GM20431 (cell line): ENCODE measurements at regions not wholly inside any gene's neighbourhood (a gene's known extent, or its start where the extent isn't known, plus 50 kb on each side); places are given as distances from the start of the nearest gene placed in this dataset.

Experiments used
- in situ Hi-C: fragments of 300-500 bp; cut with MseI, MboI; formaldehyde crosslinking; loops from one replicate; pipeline ENCODE4 v1.15.0; 2020; ENCODE audit warnings: low sequenced_read_pairs; ENCODE audit not compliant: unreplicated experiment

DNA sequence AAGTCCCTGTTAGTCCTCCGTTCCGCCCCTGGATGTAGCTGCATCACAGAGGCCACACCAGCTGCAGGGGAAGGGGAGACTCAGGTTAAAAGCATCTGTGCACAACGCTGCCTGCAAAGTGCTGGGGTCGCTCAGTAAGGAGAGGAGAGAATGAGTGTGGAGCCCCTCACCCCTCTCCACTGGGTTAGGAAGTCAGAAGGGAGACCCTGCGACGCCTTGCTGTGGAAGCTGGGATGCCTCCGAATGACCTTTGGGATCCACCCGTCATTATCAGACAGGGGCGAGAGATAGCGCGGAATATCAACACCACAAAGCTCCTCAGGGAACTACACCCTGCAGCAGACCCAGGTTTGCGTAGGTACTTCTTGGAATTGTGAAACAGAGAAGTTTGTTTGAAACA, 167.7 kb upstream of the SHH start:
- in situ Hi-C loops, result no loop called here

DNA sequence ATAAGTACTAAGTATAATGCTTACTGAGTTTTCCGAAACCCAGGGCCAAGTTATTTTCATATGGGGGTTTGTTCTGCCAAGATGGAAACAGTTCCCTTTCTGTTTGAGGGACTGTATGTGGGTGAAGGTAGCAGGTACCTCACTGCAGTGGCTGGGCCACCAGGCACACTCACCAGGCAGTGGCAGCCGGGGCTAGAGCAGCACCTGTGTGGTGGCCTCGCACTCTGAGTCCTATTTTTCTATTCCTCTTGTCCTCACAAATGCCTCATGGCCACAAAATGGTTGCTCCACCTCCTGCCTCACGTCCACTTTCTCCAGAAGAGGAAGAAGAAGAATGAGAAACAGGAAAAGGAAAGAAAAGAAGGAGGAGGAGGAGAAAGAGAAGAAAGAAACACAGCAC, 167.3 kb upstream of the SHH start:
- in situ Hi-C loops, result no loop called here

DNA sequence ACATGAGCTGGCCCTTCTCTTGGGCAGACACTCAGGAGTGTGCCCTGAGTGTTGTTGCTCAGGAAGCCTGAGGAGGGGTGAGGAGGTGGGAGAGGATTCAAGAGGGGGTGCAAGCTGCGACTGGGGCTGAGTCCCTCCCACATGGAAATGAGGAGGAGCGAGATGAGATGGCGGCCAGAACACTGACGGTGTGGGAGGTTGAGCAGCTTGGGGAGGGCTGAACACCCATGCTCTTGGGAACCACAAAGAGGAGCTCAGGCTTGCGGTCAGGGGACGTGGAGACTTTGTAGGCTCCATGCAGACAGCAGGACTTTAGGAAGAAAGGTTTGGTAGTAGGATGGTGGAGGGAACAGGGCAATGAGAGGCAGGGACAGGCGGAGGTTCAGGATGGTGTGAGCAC, 163.2 kb upstream of the SHH start:
- in situ Hi-C loops, result no loop called here

DNA sequence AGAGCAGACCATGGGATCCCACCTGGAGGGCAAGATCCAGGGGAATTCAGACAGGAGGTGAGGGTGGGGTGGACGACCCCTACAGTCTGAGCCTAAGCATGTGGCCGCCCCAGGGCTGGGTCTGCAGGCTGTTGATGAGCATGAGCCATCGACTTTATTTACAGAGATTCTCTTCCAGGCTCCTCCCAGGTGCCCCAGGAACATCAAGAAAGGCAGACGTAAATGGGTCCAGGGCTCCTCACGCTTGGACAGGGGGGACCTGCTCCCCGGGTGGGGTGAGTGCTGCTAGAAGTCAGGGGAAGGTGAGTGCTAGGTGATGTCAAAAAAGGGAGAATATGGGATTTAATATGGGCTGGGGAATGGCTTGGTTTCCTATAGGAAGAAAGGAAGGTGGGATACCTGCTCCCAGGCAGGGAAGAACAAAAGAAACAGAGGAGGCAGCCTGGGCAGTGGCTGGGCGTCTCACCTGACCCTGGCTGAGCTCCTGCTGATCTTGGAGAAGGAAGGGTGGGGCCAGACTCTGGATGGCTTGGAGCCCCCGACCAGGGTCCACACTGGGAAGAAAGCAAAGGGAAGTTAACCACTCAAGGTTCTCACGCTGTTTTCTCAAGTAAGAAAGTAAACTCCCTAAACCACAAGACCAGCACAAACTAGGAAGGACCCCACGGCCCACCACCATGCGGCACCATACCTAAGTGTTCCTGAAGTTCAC, 162.1 kb upstream of the SHH start:
- in situ Hi-C loops, result no loop called here

DNA sequence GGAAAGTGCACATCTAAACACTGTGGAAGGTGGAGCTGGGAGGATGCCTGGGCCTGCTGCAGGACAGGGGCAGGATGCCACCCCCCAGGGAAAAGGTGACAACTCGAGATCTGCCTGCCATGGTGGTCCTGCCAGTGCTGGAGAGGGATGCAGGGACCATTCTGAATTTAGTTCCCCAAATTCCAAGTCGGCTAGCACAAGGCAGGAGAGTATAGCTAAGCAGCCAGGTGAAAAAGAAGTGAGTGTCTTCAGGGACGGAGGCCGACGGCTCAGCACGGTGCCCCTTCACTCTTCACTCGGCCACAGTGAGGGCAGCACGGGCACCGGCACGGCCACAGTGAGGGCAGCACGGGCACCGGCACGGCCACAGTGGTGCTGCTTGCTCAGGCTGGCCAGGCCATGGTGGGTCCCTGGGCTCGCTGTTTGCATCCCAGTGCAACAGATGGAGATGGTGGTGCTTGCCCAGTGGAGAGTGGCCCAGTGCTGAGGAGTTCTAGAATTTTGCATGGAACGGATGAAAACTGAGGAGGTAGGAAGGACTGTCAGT, 161.3 kb upstream of the SHH start:
- in situ Hi-C loops, result no loop called here

DNA sequence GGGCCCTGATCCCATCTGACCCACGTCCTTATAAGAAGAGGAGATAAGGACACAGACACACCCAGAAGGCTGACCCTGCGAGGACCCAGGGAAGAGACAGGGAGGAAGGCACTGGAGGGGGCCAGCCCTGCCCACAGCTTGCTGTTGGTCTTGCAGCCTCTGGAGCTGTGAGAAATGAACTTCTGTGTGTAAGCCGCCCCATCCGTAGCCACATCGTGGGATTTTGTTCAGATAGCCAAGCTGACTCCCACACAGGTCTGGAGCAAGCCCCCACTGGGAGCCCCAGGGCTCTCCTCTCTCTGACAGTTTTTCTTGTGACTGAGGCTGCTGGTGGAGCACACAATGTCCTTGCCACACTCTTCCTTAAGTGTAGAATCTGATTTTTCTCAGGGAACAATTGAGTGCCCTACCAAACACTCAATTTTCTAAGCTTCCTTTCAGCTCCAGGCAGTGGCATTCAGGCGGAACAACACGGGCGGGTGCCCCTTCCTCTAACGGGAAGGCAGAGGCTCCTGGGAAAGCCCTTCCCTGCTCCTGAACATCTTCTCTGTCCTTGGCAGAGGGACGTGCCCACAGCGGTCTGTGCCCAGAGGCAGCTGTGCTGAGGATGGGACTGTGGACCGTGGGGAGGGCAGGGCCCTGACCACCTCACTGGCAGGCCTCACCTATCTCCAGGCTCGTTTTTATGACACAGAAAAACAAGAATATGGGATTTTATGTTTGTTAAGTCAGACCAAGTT, 160.6 kb upstream of the SHH start:
- in situ Hi-C loops, result no loop called here

DNA sequence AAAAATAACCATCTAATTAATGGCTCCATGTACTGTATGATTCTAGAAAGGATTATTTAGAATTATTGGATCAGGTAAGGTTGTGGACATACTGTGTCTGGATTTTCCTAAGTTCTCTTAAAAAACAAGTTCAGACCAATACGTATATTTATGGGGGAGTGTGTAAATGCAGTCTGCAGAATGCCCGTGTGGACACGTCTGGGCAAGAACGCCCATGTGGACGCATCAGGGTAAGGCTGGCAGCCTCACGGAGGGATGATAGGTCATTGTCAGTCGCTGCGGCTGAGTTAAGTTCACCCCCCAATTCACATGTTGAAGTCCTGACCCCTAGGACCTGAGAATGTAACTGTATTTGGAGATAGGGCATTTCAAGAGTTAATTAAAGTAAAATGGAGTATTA, 160.0 kb upstream of the SHH start:
- in situ Hi-C loops, result no loop called here

DNA sequence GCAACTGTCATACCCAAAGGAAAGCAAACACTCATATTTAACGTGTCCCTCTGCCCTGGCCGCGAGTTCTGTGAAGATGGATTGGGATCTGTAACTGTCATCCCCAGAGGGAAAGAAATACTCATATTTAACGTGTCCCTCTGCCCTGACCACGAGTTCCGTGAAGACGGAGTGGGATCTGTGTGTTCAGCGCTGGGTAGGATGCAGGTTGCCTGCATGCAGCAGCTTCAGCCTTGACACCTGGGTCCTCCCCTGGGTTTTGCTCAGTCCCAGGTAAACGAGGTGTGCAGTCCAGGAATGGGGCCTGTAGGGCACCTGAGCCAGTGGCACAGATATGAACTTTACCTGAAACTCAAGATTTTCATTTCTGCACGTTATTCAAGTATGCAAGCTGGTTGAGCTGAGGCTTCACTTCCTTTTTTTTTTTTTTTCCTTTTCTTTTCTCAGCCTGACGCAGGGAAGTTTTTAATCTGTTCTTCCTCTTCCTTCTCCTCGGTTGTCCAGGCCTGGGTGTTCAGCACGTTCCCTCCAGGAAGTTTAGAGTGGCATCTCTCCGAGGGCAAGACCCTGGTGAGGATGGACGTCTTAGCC, 159.0 kb upstream of the SHH start:
- in situ Hi-C loops, result no loop called here

DNA sequence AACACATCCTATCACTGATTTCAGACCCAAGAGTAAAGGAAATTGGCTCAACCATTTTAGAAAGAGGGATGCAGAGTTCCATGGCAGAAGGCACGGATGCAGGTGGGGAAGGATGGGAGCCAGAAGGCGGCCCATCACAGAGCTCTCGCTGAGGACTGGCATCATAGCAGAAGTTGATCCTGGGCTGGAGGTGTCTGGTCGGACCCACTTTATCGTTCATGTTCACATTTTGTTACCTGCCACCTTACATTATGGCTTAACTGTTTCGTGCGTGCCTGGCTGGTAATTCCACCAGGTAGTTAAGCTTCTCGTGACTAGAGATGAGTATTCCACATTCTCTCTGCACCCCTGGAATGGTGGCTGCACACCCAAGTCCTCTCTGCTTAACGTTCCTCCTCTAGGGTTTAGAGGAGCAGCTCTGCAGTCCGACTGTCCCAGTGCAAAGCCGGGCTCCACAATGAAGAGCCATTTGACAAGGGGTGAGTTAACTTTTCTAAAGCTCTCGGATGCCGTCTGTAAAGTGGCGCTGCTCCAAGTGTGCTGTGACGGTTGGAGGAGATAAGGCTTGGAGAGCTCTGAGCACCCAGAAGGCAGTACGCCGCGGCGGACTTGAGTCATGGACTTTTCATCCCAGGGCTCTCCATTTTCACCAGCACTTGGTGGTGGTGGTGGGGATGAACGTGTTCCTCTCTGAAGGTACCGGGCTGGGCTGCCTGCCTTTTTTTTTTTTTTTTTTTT, 157.1 kb upstream of the SHH start:
- in situ Hi-C loops, result no loop called here

DNA sequence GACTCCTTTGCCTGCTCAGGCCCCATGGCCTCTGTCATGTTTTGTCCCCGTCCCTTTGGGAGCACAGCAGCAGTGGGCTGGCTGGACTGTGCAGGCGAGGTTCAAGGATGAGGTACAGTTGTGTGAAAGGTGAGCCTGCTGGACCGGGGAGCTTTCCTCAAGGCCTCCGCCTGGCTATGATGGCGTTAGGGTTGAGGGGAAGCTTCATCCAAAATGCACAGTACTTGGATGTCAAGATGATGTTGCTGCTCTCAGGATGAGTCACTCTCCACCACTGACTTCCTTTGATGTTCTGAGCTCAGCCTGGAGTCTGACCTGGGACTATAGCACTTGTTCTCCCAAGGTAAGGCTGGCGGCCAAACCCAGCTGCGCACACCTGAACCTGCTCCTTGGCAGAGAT, 152.7 kb upstream of the SHH start:
- in situ Hi-C loops, result no loop called here

DNA sequence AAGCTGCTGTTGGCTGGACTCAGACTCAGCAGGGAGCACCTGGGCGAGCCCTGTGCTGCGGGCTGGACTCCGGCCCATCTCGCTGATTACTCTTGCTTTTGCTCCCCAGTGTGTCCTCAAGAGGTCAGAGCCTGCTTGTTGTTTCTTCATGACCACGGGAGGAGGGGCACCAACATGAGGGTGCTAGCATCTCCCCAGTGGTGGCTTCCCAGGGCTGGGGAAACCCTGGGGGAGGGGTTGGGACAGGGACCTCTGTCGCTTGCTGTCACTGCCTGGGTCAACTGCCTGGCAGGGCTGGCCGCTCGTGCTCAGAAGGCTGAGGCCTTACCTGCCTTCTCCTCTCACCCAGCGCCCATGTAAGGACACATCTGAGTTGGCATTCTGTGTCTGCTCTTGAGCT, 152.3 kb upstream of the SHH start:
- in situ Hi-C loops, result no loop called here

DNA sequence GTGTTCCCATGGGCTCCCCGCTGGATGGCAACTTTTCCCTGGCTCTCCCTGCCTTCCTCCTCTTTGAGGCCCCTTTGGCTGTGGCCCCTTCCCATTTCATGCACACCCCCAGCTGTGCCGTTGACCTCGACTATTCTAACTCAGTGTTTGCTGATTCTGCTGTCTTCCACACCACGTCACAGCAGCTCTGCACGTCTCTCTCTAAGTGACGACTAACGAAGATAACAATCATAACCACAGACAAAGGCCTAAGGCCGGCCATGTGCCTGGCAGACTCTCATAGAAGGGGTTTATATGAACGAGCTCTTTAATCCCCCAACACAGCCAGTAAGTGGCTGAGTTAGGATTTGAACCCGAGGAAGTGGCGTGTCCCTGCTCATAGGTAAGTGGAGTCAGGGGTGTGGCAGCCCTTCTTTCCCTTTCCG, 151.5 kb upstream of the SHH start:
- in situ Hi-C loops, result no loop called here

DNA sequence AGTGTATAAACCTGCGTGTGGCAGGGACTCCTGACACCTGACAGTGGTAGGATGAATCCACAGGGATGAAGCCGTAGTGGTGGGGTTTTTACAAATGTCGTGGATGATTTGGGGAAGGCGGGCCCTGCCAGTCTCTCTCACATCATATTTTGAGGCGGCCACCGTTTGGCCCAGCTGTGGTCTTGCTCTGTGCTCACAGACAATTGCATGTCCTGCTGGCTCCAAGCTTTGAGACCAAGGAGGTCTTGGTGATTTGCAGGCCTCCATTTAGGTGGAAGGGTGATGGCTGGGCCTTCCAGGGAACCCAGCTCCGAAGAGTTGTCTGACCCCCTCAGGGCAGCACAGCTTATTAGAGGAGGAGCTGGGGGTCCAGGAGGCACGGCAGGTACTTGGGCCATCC, 151.1 kb upstream of the SHH start:
- in situ Hi-C loops, result no loop called here

DNA sequence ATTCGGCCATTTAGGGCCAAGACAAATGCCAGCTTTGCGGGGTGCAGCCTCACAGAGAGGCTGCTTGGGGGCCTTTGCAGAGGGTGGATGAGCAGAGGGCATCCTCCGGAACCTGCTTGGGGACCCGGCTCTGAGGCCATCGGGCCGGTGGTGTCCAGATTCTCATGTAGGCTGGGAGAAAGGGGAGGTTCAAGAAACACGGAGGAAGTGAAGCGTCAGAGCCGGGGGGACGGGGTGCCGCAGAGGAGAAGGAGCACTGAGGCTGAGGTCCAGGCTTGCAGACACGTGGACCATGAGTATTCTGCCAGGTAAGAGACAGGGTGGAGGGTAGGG, 150.7 kb upstream of the SHH start:
- in situ Hi-C loops, result no loop called here

DNA sequence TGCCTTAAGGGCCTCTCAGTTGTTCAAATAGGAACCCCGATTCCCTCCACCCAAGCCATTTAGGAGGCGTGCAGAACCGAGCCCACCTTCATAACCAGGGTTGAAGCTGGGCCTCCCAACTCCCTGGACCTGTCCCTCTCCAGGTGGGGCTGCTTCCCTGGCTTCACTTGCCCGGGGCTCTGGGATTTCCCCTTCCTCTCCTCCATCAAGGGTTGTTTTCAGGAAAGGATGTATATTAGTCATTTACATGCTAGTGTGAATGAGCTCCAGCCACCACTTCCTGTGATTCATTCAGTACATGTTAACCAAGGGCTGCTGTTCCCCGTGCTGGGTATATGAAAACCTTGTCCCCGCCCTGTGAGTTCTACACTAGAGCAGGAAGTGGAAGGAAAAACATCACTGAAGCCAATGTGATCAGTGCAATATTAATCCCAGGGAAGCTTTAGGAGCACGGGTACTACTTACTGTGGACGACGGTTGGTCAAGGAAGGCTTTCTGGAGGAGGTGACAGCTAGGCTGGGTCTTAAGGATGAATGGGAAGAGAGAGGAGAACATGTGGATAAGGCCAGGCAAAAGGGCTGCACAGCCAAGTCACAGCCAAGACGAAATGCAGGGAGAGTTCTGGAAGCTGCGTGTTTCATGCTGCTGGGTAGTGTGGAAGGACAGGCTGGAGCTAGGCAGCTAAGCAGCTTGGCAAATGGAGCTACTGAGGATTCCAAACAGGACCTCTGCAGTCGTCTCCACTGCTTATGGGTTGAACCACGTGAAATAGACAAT, 150.1 kb upstream of the SHH start:
- in situ Hi-C loops, result no loop called here

DNA sequence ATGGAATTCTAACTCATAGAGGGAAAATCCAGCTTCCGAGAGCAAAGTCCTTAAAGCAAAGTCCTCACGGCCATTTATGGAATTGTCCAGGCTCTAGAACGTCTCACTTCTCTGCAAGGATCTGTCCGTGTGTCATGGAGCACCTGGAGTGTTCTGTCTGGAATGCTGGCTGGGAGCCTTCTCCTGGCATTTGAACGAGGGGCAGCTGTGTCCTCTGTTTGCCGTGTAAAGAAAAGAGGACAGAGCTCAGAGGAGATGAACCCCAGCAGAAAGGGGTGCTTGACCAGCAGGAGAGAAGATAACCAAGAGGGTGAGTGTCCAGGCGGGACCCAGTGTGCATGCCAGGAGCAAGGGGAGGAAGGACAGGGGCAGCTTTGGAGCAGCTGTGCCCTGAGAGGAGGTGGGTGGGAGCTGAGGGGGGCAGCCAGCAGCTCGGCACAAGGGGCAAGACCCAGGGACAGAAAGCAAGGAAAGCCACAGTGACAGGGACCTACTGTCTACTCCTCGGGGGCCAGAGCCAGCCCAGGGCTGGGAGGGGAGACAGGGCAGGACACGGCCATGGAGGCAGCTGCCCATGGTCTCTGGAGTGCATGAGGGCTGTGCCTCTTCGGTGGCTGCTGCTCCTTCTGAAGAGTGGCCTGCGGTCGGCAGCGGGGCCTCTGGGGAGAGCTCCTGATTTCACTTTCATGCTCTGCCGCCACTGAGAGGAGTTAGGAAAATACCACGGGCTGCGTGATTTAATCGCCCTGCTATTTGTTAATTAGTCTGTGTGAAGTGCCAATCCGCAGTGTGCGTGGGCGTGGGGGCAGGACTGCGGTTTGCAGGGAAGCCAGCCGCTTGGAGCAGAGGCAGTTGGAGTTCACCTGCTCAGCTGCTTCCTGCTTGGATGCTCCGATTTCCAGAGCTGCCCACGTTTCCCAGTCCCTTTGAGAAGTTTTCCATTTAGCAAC, 149.3 kb upstream of the SHH start:
- in situ Hi-C loops, result no loop called here

DNA sequence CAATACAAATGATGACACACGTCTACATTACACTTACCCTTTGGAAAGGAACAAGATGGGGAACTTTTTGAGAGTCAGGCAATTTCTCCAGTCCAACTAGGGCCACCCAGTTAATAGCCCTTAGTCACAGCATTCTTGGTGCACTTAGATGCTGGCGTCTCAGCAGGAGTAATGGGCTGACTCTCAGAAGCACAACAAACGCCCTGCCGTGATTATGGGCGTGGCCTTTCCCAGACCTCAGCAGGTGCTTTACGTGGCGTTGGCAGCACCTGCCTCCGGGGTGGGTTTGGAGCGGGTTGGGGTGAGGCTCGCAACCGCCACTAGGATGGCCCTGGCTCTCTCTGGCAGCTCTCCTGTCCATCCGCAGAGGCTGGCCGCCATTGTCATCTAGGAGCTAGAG, 147.6 kb upstream of the SHH start:
- in situ Hi-C loops, result no loop called here

DNA sequence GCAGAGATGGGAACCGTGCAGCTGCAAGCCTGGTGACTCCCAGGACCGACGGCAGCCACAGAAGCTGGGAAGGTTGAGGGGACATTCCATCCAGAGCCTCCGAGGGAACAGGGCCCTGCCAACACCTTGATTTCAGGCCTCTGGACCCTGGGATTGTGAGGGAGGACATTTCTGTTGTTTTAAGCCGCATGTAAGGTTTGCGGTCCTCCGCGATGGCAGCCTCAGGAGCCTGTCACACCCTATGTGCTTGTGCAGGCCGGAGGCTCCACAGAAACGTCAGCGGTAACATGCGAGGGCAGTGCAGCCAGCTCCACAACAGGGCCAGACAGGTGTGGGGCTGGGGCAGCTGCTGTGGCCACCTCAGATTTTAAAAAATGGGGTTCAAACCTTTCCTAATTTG, 144.7 kb upstream of the SHH start:
- in situ Hi-C loops, result no loop called here

DNA sequence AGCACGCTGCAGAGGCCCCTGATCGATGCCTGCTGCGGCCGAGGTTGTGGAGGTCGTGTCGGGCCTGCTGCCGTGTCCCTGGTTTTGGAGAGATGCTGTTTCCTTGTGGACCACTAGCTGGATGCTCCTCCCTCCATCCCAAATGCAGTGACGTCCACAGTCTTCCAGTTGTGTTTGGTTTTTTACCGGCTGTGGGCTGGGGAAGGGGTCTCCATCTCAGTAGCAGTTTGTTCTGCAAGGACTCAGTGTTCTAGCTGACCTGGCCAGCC, 143.0 kb upstream of the SHH start:
- in situ Hi-C loops, result no loop called here
